ENCODE measurements at regions not wholly inside any gene's neighbourhood (a gene's known extent, or its start where the extent isn't known, plus 50 kb on each side); places are given as distances from the start of the nearest gene placed in this dataset.
"Not testable (repeated sequence)": the region's sequence is repeated elsewhere in the genome, so short reads cannot be mapped to it uniquely, and the experiment has no call there.

DNA sequence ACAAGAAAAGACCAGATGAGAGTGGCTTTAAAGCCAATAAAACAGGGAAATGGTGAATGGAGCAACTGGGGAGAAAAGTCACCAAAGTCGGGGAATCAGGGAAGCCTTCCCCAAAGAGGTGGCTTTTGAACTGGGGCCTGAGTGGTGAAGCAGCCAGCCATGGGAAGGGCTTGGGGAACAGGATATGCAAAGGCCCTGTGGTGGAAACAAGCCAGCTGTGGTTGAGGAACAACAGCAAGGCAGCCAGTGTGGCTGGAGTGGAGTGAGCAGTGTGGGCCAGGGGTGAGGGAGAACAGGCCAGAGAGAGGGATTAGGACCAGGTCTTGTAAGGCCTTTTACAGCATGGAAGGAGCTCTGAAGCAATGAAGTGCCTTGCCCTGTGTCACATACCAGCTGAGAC, 51.0 kb upstream of the ROPN1B start:
- not testable (repeated sequence) for DNase-seq

- not testable (repeated sequence) for DNase-seq
Measured at GRCh38 chr3:125918451-125918850, 50.5 kb upstream of the ROPN1B start.

GRCh38 chr3:125918866-125919265, 50.1 kb upstream of the ROPN1B start:
- not testable (repeated sequence) for DNase-seq

Data from hippocampal formation (tissue), 2 donors.